GM04503 (cell line): ENCODE measurements at regions not wholly inside any gene's neighbourhood (a gene's known extent, or its start where the extent isn't known, plus 50 kb on each side); places are given as distances from the start of the nearest gene placed in this dataset.
"Not testable (repeated sequence)": the region's sequence is repeated elsewhere in the genome, so short reads cannot be mapped to it uniquely, and the experiment has no call there.

ENCODE experiments used
- DNase-seq: peaks from one replicate; pipeline ENCODE4 v3.0.0-alpha.2; 2012; ENCODE audit warnings: low read depth

GRCh38 chr2:87263868-87264518 lies 242.3 kb upstream of the PLGLB1 start:
- DNase-seq, result not testable (repeated sequence)

DNA sequence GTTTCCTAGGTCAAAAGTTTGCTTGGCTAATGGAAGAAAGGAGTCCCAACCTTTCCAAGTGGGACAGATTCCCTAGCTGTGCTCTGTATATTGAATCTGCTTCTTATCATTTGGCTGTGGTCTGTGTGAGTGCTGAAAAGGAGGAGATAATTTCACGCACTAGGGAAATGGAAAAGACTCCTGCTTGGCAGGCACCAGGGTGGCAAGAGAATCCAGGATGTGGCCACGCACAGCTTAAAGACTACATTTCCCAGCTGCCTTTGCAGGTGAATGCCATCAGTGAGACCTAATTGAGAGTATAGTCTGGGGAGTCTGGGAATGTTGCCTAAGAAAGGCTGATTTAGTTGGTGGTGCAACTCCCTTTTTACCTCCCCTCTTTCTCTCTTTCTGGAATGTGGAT lies 253.5 kb upstream of the PLGLB1 start:
- not testable (repeated sequence) for DNase-seq

DNA sequence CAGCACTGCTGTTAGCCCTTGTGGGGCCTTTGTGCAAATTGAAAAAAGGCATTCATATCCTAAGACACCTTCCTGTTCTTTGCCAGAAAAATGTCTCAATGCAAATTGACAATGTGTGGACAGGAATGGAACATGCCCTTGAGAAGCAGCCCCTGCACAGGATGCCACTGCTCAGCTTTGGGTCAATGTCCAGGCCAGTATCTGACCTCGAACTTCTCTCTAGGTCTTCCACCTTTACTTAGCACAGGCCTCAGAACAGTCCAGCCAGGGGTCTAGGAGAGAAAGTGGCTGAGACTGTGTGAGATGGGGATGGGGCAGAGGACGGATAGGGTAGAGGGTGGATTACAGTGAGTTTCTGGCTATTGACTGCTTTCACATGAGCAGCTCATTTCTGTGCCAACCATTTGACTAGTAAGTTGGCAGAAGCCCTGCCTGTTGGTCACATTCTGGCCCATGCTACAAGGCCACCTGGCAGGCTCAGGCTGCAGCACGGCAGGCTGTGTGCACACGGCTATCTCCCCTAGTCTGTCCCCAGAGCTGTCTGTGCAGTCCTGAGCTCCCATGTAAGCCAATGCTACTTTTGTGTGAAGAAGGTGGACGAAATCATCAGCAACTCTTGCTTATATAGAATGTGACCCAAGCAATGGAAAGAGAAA lies 254.5 kb upstream of the PLGLB1 start:
- not testable (repeated sequence) for DNase-seq

DNA sequence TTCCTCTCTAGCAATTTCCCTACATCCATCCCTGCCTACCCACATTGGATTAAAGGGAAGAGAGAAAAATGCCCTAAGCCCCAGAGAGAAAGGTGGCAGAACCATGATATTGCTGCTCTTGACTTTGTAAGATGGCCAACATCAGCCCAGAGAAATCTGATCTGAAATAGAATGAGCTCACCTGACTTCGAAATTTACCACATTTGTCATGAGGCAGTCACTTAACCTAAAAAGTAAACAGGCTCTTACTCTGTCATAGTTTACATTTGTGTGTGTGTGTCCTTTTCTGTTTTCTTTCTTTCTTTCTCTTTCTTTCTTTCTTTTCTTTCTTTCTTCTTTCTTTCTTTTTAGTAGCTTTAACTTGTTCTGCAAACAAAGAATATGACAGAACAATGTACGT lies 255.0 kb upstream of the PLGLB1 start:
- not testable (repeated sequence) for DNase-seq

GRCh38 chr2:87277734-87278133 lies 256.1 kb upstream of the PLGLB1 start:
- not testable (repeated sequence) for DNase-seq

- not testable (repeated sequence) for DNase-seq
Observed at GRCh38 chr2:87280596-87281355, 259.1 kb upstream of the PLGLB1 start.

- not testable (repeated sequence) for DNase-seq
Observed at GRCh38 chr2:87283735-87284470, 262.3 kb upstream of the PLGLB1 start.

DNA sequence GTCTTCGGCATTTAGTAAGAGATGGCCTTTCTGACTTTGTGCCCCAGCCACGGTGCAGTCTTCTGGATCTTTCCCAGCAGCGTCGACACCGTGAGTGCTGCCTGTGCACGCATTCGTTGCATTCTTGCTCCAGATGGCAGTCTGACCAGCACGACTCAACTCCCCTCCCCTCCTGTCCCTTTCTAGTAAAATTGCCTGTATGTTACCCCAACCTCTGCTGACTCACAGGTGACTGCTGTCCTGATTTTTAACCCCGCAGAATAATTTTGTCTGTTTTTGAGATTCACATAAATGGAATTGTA lies 262.8 kb upstream of the PLGLB1 start:
- DNase-seq, result not testable (repeated sequence)

DNA sequence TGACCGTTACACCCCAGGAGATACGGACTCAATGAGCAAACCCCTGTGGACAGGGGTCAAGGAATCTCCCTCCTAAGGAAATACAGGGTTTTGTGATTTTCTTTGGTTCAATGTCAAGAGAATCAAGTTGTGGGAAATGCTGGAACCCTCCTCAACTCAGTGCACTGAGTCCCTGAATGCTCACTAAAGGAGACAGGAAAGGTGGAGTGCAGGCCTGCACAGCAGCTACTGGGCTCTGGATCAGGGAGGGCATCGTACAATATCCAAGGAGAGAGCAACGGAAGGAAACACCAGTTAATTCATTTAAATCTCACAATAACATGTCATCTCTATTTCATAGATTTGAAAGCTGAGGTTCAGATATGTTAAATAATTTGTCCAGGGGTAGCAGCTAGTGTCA lies 263.5 kb upstream of the PLGLB1 start:
- DNase-seq, result not testable (repeated sequence)

DNA sequence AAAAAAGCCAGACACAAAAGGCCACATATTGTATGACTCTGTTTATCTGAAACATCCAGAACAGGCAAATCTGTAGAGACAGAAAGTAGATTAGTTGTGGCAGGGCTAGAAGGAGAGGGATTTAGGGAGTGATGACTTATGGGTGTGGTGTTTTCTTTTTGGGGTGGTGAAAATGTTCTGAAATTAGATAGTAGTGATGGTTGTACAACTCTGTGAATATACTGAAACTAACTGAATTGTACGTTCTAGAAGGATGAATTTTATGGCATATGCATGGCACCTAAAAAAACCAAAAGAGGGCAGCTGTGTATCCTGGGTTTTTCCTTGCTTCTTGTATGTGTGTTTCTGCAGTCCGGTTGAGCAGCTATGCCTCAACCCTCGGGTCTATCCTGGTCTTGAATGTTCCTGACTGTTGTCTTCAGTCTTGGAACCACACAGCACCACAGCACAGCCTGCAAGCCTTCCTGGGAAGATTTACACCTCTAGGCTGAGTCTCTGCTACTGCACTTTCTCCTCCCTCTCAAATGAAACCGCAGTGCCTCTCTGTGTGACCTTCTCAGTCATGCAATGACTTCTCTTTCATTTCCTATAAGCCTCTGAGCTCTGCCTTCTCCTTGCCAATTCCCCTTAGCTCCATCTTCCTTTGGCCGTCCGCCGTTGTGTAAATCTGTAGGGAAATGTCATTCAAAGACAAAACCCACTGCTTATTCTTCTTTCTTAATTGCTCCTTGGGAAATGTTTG lies 269.1 kb upstream of the PLGLB1 start:
- DNase-seq, result not testable (repeated sequence)

- DNase-seq, result not testable (repeated sequence)
Observed at GRCh38 chr2:87291400-87292200, 270.0 kb upstream of the PLGLB1 start.

DNA sequence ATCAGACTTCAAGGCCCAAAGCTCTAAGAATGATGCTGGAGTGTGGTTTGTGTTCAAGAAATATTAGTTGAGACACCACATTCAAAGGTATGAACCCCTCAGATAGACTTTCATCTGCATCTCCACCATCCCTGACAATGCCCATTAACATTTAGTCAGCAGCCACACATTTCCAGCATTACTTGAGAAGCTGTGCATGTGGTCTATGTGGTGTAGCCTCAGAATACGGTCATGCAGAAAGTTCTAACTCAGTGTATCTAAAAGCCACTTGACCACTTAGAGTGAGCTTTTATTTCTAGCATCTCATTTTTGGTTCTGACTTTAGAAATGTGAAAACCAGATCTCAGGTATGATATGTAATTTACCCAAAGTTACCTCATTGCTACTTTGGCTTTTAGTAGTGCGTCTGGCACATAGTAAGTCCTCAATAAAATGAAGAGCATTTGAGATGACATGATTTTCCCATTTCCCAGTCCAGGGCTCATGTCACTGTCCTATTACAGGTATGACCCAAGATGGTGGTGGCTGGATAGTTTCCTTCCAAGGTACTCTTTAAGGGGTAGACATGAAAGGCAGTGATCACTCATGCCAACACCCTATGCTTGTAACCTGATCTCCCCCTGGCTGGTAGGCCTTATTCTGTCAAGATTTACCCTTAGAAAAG lies 272.4 kb upstream of the PLGLB1 start:
- not testable (repeated sequence) for DNase-seq

DNA sequence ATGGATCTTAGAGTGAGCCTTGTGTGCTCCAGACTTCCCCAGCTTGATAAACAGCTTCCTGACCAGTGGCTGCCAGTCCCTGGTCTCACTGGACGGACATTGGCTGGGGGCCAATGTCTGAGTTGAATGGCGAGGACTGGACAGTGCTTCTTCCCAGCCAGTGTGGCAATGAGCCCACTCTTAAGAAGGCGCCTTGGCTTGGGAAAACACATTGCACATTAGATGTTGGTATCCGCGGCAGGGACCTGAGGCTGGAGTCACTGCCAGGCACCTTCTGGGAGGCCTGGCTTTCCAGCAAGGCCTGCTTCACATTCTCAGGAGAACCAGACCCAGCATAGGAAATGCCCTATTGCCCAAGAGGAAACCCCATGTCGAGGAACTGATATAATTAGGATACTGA lies 273.5 kb upstream of the PLGLB1 start:
- not testable (repeated sequence) for DNase-seq

DNA sequence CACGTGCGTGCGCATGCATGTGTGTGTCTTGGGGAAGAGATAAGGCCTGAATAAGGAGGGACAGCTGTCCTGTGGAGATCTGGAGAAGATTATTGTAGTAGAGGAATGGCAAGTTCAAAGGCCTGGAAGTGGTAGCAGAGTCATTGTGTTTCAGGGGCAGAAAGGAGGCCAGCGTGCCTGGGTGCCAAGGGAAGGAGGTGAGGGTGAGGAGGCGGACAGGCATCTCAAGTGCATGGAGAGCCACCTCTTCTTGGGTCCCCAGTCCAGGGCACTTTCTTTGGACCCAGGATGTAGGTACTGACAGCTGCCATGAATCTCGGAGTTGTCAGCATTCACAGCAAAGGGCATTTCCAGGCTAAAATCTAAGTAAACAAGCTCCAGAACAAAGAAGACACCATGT lies 279.7 kb upstream of the PLGLB1 start:
- not testable (repeated sequence) for DNase-seq

DNA sequence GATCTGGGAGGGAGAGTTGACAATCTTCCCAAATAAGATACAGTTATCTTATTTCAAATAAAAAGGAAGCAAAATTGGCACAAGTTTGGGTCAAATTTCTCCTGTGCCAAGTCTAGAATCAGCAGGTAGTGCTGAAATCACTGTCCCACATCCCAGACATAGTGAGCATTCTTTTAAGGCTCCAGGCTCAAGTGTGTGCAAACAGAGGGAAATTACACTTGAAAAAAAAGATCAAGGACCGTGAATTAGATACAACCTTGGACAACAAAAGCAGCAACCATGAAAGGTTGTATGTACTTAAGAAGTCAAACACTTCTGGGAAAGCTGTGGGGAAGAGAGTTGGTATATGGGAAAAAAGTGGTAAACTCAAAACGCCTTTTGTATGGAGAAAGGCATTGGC lies 280.2 kb upstream of the PLGLB1 start:
- DNase-seq, result not testable (repeated sequence)

- not testable (repeated sequence) for DNase-seq
Observed at GRCh38 chr2:87308621-87309020, 287.0 kb upstream of the PLGLB1 start.

DNA sequence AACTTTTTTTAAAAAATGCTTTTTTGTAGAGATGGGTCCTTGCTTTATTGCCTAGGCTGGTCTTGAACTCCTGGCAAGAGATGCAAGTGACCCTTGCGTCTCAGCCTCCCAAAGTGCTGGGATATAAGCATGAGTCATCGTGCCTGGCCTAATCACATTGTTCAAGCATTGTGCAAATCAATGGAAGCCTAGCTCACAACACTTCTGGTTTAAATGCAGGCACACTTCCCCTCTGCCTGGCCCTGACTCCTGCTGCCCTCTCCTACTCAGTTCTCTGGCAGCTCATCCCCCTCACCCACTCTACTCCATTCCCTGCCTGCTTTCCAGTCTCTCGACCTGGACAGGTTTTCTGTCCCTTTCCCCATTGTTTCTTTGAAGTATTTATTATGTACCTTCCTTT lies 288.1 kb upstream of the PLGLB1 start:
- not testable (repeated sequence) for DNase-seq

DNA sequence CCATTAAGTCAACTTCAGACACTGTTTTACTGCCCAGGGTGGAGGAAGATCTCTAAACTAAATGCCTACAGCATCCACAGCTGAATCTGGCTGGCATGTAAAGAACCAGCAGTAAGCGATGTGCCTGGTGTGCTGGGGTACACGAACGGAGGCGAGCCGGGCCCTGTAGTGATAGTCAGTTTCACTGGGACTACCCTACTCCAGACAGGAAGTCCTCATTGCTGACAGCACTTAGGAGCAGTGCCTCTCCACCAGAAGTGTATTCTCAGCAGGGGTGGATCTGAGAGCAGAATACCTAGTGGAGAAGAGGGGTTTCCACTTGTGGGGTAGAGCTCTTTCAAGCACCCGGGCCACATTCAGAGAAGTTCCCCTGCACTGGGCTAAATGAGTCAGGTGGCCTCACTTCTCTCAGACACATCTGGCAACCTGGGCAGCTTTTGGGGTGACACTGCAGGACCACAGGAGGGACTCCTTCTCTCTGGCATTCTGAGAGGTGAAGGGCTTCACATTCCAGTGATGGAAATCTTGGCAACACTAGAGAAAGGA lies 290.3 kb upstream of the PLGLB1 start:
- not testable (repeated sequence) for DNase-seq

DNA sequence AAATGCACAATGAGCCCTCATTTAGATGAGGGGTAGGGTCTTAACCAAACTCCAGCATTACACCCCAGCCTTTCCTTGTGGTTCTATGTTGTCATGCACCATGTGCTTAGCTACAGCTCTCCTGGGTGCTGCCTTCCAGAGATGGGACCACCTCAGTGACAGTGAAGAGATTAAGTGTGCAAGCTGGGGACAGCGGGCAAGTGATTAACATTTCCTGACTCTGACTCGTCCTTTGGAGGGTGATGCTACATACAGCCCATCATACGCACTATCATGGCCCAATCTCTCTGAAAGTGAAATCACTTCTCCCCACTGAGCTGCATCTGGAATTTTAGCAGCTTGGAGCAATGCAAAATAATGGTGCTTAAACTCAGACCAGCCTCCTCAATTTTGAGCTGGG lies 293.0 kb upstream of the PLGLB1 start:
- DNase-seq, result not testable (repeated sequence)
